Liver (tissue), 7 donors: ENCODE measurements at regions not wholly inside any gene's neighbourhood (a gene's known extent, or its start where the extent isn't known, plus 50 kb on each side); places are given as distances from the start of the nearest gene placed in this dataset.

Experiments
- DNase-seq: peaks from one replicate; pipeline ENCODE4 v3.0.0-alpha.2; 2017; ENCODE audit warnings: low spot score
- H3K27ac ChIP-seq, 2 donors: one replicate each; pipeline ENCODE4 v1.7.0; 2013; ENCODE audit warnings: inconsistent platforms in 2 of 2, low read length in 2 of 2, control low read depth in 1 of 2, low read depth in 1 of 2, mild to moderate bottlenecking in 1 of 2
- H3K27me3 ChIP-seq, 4 donors: one replicate each; pipeline versions ENCODE4 v1.6.1 to v1.7.0; 2013; ENCODE audit warnings: low read length in 3 of 4, inconsistent platforms in 1 of 4, mild to moderate bottlenecking in 1 of 4, moderate library complexity in 1 of 4; ENCODE audit not compliant: control insufficient read depth in 4 of 4, insufficient read depth in 4 of 4
- H3K36me3 ChIP-seq, 4 donors: one replicate each; pipeline versions ENCODE4 v1.6.1 to v1.7.0; 2013; ENCODE audit warnings: low read length in 3 of 4, mild to moderate bottlenecking in 3 of 4, low read depth in 1 of 4, moderate library complexity in 1 of 4; ENCODE audit not compliant: control insufficient read depth in 4 of 4, insufficient read depth in 3 of 4
- H3K4me1 ChIP-seq, 4 donors: one replicate each; pipeline versions ENCODE4 v1.6.1 to v1.7.0; 2013; ENCODE audit warnings: low read length in 3 of 4, mild to moderate bottlenecking in 3 of 4, moderate library complexity in 1 of 4; ENCODE audit not compliant: control insufficient read depth in 4 of 4, insufficient read depth in 4 of 4
- H3K4me3 ChIP-seq, 3 donors: one replicate each; pipeline versions ENCODE4 v1.6.1 to v1.7.0; 2013; ENCODE audit warnings: low read length in 3 of 3, control low read depth in 1 of 3, low read depth in 1 of 3, mild to moderate bottlenecking in 1 of 3
- H3K9ac ChIP-seq, 2 donors: one replicate each; pipeline ENCODE4 v1.7.0; 2013; ENCODE audit warnings: low read length in 2 of 2, mild to moderate bottlenecking in 2 of 2, moderate library complexity in 2 of 2, control low read depth in 1 of 2, low read depth in 1 of 2
- H3K9me3 ChIP-seq, 4 donors: one replicate each; pipeline versions ENCODE4 v1.6.1 to v1.7.0; 2013; ENCODE audit warnings: low read length in 3 of 4; ENCODE audit not compliant: control insufficient read depth in 4 of 4
- EGR1 ChIP-seq, 2 donors: IDR thresholded peaks; 2 replicates each; pipeline ENCODE4 v1.6.1; 2016 to 2018; ENCODE audit warnings: antibody characterized with exemption in 2 of 2, low read depth in 2 of 2
- FOXA1 ChIP-seq: IDR thresholded peaks from 2 replicates; pipeline ENCODE4 v1.6.1; 2016; ENCODE audit warnings: antibody characterized with exemption
- FOXA2 ChIP-seq: IDR thresholded peaks from 2 replicates; pipeline ENCODE4 v1.6.1; 2016; ENCODE audit warnings: antibody characterized with exemption
- GABPA ChIP-seq, 2 donors: IDR thresholded peaks in 1 of 2; conservative IDR thresholded peaks in 1 of 2; 2 replicates each; pipeline ENCODE4 v1.6.1; 2016; ENCODE audit warnings: antibody characterized with exemption in 2 of 2, mild to moderate bottlenecking in 1 of 2, moderate library complexity in 1 of 2
- HNF4A ChIP-seq, 2 donors: conservative IDR thresholded peaks; 2 replicates each; pipeline ENCODE4 v1.6.1; 2016; ENCODE audit warnings: antibody characterized with exemption in 2 of 2, mild to moderate bottlenecking in 2 of 2
- HNF4G ChIP-seq: IDR thresholded peaks from 2 replicates; pipeline ENCODE4 v1.6.1; 2016; ENCODE audit warnings: antibody characterized with exemption
- JUND ChIP-seq, 2 donors: IDR thresholded peaks; 2 replicates each; pipeline ENCODE4 v1.6.1; 2016; ENCODE audit warnings: antibody characterized with exemption in 2 of 2
- NR2F2 ChIP-seq: IDR thresholded peaks from 2 replicates; pipeline ENCODE4 v1.6.1; 2016; ENCODE audit warnings: antibody characterized with exemption
- RAD21 ChIP-seq, 2 donors: IDR thresholded peaks; 2 replicates each; pipeline ENCODE4 v1.6.1; 2016; ENCODE audit warnings: antibody characterized with exemption in 2 of 2, mild to moderate bottlenecking in 2 of 2
- RXRA ChIP-seq, 2 donors: IDR thresholded peaks; 2 replicates each; pipeline ENCODE4 v1.6.1; 2017 to 2018; ENCODE audit warnings: antibody characterized with exemption in 2 of 2, mild to moderate bottlenecking in 1 of 2
- SP1 ChIP-seq: IDR thresholded peaks from 2 replicates; pipeline ENCODE4 v1.6.1; 2018; ENCODE audit warnings: antibody characterized with exemption, mild to moderate bottlenecking
- TAF1 ChIP-seq: conservative IDR thresholded peaks from 2 replicates; pipeline ENCODE4 v1.6.1; 2016; ENCODE audit warnings: antibody characterized with exemption, mild to moderate bottlenecking
- YY1 ChIP-seq: IDR thresholded peaks from 2 replicates; pipeline ENCODE4 v1.6.1; 2016; ENCODE audit warnings: antibody characterized with exemption, mild to moderate bottlenecking
- WGBS: extraction: QIAGEN DNeasy Blood & Tissue Kit; methylation state at CpG from one replicate; pipeline ENCODE4 v1.1.7; 2013; 5-methylcytosine and 5-hydroxymethylcytosine counted together
- TF ChIP-seq, protein P1 (sequence below): IDR thresholded peaks from 2 replicates; pipeline ENCODE4 v1.6.1; 2016; ENCODE audit warnings: antibody characterized with exemption
- TF ChIP-seq, protein P2 (sequence below): IDR thresholded peaks from 2 replicates; pipeline ENCODE4 v1.6.1; 2016; ENCODE audit warnings: antibody characterized with exemption
- TF ChIP-seq, protein P3 (sequence below): IDR thresholded peaks from 2 replicates; pipeline ENCODE4 v1.6.1; 2016; ENCODE audit warnings: antibody characterized with exemption
- TF ChIP-seq, protein P4 (sequence below): IDR thresholded peaks from 2 replicates; pipeline ENCODE4 v1.6.1; 2016; ENCODE audit warnings: antibody characterized with exemption, mild to moderate bottlenecking
- donor health status: healthy.
- donor health status: healthy.
- donor health status: healthy.
- donor health status: healthy.

DNA sequence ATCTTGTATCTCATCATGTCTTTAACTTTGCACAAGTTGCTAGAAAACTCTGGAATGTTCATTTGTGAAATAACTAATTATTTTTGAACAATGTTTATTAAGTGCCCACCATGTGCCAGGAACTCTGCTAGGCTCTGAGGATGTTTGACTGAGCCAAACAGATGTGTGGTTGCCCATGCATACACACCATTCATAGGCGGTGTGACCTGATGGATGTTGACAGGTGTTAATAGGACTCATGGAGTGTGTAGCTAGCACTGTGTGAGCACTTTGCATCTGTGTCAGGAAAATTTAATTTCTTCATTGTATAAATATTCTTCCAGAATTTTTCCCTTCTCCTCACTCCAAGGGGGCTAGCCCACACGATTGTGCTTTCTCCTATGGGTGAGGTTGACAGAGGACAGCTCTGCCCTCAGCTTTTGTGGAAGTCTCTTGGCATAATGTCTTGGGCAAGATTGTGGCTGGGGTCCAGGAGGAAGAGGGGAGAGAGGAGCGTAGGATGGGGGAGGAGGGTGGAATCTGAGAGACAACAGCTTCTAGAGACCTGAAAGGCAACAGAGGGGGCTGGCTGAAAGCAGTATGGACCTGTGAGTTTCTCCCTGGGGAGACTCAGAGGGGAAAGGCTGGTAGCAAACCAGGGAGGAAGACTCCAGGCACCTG, 214.6 kb upstream of the CXCR4 start:
- Histone ChIP-seq H3K27me3 (no peaks in the 10 kb centered on the region), H3K9ac (no peak overlapping the region), H3K4me1 (no peaks in the 10 kb centered on the region), H3K9me3 (no peaks in the 10 kb centered on the region), H3K27ac (no peak overlapping the region), H3K4me3 (no peak overlapping the region), H3K36me3 (no peaks in the 10 kb centered on the region)
- TF ChIP-seq TAF1 (no peak), SP1 (no peak), RAD21 (IDR thresholded peaks at IDR 0.05) (no peak), FOXA2 (no peak), HNF4G (no peak), YY1 (no peak), HNF4A (conservative IDR thresholded peaks at IDR 0.05) (no peak), GABPA (IDR thresholded peaks at IDR 0.05 in 1 of 2, conservative IDR thresholded peaks at IDR 0.05 in 1 of 2) (no peak), JUND (IDR thresholded peaks at IDR 0.05) (no peak), EGR1 (IDR thresholded peaks at IDR 0.05; ENCODE audit: low read depth in 2 of 2) (no peak), RXRA (IDR thresholded peaks at IDR 0.05) (no peak), FOXA1 (no peak), NR2F2 (no peak)
- TF ChIP-seq, protein P1, sequence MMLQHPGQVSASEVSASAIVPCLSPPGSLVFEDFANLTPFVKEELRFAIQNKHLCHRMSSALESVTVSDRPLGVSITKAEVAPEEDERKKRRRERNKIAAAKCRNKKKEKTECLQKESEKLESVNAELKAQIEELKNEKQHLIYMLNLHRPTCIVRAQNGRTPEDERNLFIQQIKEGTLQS, result no peak
- TF ChIP-seq, protein P2, sequence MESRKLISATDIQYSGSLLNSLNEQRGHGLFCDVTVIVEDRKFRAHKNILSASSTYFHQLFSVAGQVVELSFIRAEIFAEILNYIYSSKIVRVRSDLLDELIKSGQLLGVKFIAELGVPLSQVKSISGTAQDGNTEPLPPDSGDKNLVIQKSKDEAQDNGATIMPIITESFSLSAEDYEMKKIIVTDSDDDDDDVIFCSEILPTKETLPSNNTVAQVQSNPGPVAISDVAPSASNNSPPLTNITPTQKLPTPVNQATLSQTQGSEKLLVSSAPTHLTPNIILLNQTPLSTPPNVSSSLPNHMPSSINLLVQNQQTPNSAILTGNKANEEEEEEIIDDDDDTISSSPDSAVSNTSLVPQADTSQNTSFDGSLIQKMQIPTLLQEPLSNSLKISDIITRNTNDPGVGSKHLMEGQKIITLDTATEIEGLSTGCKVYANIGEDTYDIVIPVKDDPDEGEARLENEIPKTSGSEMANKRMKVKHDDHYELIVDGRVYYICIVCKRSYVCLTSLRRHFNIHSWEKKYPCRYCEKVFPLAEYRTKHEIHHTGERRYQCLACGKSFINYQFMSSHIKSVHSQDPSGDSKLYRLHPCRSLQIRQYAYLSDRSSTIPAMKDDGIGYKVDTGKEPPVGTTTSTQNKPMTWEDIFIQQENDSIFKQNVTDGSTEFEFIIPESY, result no peak
- TF ChIP-seq, protein P3, sequence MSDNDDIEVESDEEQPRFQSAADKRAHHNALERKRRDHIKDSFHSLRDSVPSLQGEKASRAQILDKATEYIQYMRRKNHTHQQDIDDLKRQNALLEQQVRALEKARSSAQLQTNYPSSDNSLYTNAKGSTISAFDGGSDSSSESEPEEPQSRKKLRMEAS, result no peak
- TF ChIP-seq, protein P4, sequence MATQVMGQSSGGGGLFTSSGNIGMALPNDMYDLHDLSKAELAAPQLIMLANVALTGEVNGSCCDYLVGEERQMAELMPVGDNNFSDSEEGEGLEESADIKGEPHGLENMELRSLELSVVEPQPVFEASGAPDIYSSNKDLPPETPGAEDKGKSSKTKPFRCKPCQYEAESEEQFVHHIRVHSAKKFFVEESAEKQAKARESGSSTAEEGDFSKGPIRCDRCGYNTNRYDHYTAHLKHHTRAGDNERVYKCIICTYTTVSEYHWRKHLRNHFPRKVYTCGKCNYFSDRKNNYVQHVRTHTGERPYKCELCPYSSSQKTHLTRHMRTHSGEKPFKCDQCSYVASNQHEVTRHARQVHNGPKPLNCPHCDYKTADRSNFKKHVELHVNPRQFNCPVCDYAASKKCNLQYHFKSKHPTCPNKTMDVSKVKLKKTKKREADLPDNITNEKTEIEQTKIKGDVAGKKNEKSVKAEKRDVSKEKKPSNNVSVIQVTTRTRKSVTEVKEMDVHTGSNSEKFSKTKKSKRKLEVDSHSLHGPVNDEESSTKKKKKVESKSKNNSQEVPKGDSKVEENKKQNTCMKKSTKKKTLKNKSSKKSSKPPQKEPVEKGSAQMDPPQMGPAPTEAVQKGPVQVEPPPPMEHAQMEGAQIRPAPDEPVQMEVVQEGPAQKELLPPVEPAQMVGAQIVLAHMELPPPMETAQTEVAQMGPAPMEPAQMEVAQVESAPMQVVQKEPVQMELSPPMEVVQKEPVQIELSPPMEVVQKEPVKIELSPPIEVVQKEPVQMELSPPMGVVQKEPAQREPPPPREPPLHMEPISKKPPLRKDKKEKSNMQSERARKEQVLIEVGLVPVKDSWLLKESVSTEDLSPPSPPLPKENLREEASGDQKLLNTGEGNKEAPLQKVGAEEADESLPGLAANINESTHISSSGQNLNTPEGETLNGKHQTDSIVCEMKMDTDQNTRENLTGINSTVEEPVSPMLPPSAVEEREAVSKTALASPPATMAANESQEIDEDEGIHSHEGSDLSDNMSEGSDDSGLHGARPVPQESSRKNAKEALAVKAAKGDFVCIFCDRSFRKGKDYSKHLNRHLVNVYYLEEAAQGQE, result no peak
- DNase-seq, result no peak
- 69% methylated on average over 3 of the region's 3 CpGs for WGBS

DNA sequence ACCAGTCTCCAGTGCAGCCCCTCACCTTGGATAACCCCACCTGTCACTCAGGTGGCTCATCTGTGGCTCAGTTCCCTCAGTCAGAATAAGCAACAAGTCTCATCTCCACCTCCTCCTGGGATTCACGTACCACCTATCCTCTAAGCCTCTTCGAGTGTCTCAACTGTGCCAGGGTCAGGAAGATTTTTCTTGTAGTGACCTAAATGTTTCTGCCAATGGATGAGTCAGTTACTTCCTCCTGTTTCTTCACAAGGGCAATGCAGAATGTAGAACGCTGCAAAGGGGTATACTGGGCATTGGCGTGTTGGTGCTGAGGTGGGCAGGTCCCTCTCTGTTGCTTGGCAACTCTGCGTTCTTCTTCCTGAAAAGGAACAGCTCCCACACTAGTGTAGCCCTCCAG, 213.3 kb upstream of the CXCR4 start:
- no peak for DNase-seq
- H3K4me3 ChIP-seq, result no peak overlapping the region
- H3K27me3 ChIP-seq, result no peaks in the 10 kb centered on the region
- no peaks in the 10 kb centered on the region for H3K9me3 ChIP-seq
- H3K9ac ChIP-seq, result no peak overlapping the region
- no peak overlapping the region for H3K27ac ChIP-seq
- 77% methylated on average over 5 of the region's 5 CpGs for WGBS
- H3K4me1 ChIP-seq, result no peaks in the 10 kb centered on the region
- H3K36me3 ChIP-seq, result no peaks in the 10 kb centered on the region
- TF ChIP-seq TAF1, result no peak
- no peak for TF ChIP-seq NR2F2
- TF ChIP-seq FOXA1, result no peak
